SK-N-MC (cell line): ENCODE measurements at regions not wholly inside any gene's neighbourhood (a gene's known extent, or its start where the extent isn't known, plus 50 kb on each side); places are given as distances from the start of the nearest gene placed in this dataset.
A peak's percentile ranks its signal among the peaks of the same experiment; 100 is the strongest.

ENCODE experiments used
- DNase-seq: peaks from one replicate; pipeline ENCODE4 v3.0.0-alpha.2; 2011; ENCODE audit warnings: low read depth, low spot score
- H3K27ac ChIP-seq: fragments of 200-600 bp; sonication (generic); 2 replicates; pipeline ENCODE4 v1.5.1; 2016; ENCODE audit warnings: mixed run types
- H3K36me3 ChIP-seq: fragments of 200-600 bp; sonication (generic); 2 replicates; pipeline ENCODE4 v1.6.1; 2017; ENCODE audit warnings: antibody characterized with exemption, low read length, mixed read lengths; ENCODE audit not compliant: insufficient read depth
- H3K4me3 ChIP-seq: fragments of 200-600 bp; sonication (generic); 2 replicates; pipeline ENCODE4 v1.5.1; 2016
- H3K9ac ChIP-seq: fragments of 200-600 bp; sonication (generic); 2 replicates; pipeline ENCODE4 v1.8.0; 2017; ENCODE audit warnings: mixed run types, mixed read lengths; ENCODE audit not compliant: insufficient read length
- H3K9me3 ChIP-seq: fragments of 200-600 bp; sonication (generic); 2 replicates; pipeline ENCODE4 v1.6.1; 2017; ENCODE audit warnings: low read depth, mild to moderate bottlenecking, antibody characterized with exemption, low read length, moderate library complexity, mixed read lengths
- EZH2 ChIP-seq: fragments of 200-600 bp; sonication (generic); IDR thresholded peaks from one replicate; pipeline ENCODE4 v1.6.1; 2017; ENCODE audit warnings: antibody characterized with exemption
- FOXP2 ChIP-seq: optimal IDR thresholded peaks from 2 replicates; pipeline ENCODE3; 2011; ENCODE audit warnings: mild to moderate bottlenecking, moderate library complexity; ENCODE audit not compliant: insufficient read depth; ENCODE audit errors: extremely low read length, control extremely low read depth
- POLR2AphosphoS5 ChIP-seq: IDR thresholded peaks from 2 replicates; pipeline ENCODE4 v1.6.1; 2012; ENCODE audit warnings: mild to moderate bottlenecking, low read depth, low read length, borderline replicate concordance

- no peak overlapping the region for H3K9ac ChIP-seq
- DNase-seq, result no peak
- H3K36me3 ChIP-seq, result no peaks in the 10 kb centered on the region
- H3K4me3 ChIP-seq, result no peak overlapping the region
- no peak for TF ChIP-seq POLR2AphosphoS5
- TF ChIP-seq FOXP2, result no peak
- no peak for TF ChIP-seq EZH2
- no peaks in the 10 kb centered on the region for H3K9me3 ChIP-seq
- H3K27ac ChIP-seq, result no peak overlapping the region
These were observed 351.5 kb upstream of the DDX53 start for GRCh38 chrX:22648281-22648680.

- no peak overlapping the region for H3K4me3 ChIP-seq
- H3K36me3 ChIP-seq, result no peaks in the 10 kb centered on the region
- DNase-seq, result no peak
- no peaks in the 10 kb centered on the region for H3K9me3 ChIP-seq
- no peak overlapping the region for H3K9ac ChIP-seq
- TF ChIP-seq FOXP2 (no peak), POLR2AphosphoS5 (no peak), EZH2 (no peak)
- no peak overlapping the region for H3K27ac ChIP-seq
These were observed 349.1 kb upstream of the DDX53 start for GRCh38 chrX:22650691-22651090.

GRCh38 chrX:22652596-22652995 is 347.2 kb upstream of the DDX53 start:
- Histone ChIP-seq H3K4me3 (no peak overlapping the region), H3K27ac (no peak overlapping the region), H3K36me3 (no peaks in the 10 kb centered on the region), H3K9me3 (no peaks in the 10 kb centered on the region), H3K9ac (no peak overlapping the region)
- no peak for DNase-seq
- no peak for TF ChIP-seq EZH2
- no peak for TF ChIP-seq FOXP2

- no peak overlapping the region for H3K27ac ChIP-seq
- TF ChIP-seq EZH2, result no peak
- no peak for TF ChIP-seq FOXP2
- TF ChIP-seq POLR2AphosphoS5, result no peak
- no peak overlapping the region for H3K4me3 ChIP-seq
- no peaks in the 10 kb centered on the region for H3K9me3 ChIP-seq
- H3K36me3 ChIP-seq, result no peaks in the 10 kb centered on the region
- DNase-seq, result no peak
- H3K9ac ChIP-seq, result no peak overlapping the region
These were observed 339.0 kb upstream of the DDX53 start for GRCh38 chrX:22660756-22661155.

GRCh38 chrX:22662776-22663175 is 337.0 kb upstream of the DDX53 start:
- Histone ChIP-seq H3K4me3 (no peak overlapping the region), H3K9ac (no peak overlapping the region), H3K36me3 (no peaks in the 10 kb centered on the region), H3K9me3 (no peaks in the 10 kb centered on the region), H3K27ac (no peak overlapping the region)
- DNase-seq, result no peak
- TF ChIP-seq POLR2AphosphoS5 (no peak), FOXP2 (no peak), EZH2 (no peak)

- no peak for DNase-seq
- Histone ChIP-seq H3K9ac (no peak overlapping the region), H3K27ac (no peak overlapping the region), H3K4me3 (no peak overlapping the region), H3K36me3 (no peaks in the 10 kb centered on the region), H3K9me3 (no peaks in the 10 kb centered on the region)
- TF ChIP-seq EZH2, result no peak
- no peak for TF ChIP-seq FOXP2
- TF ChIP-seq POLR2AphosphoS5, result no peak
These were observed 334.9 kb upstream of the DDX53 start for GRCh38 chrX:22664826-22665225.

GRCh38 chrX:22665818-22666217 is 333.9 kb upstream of the DDX53 start:
- Histone ChIP-seq H3K27ac (no peak overlapping the region), H3K4me3 (no peak overlapping the region), H3K9me3 (no peaks in the 10 kb centered on the region), H3K9ac (no peak overlapping the region), H3K36me3 (no peaks in the 10 kb centered on the region)
- TF ChIP-seq EZH2 (no peak), POLR2AphosphoS5 (no peak), FOXP2 (no peak)
- DNase-seq, result no peak

GRCh38 chrX:22666441-22666840 is 333.3 kb upstream of the DDX53 start:
- no peaks in the 10 kb centered on the region for H3K9me3 ChIP-seq
- H3K4me3 ChIP-seq, result no peak overlapping the region
- TF ChIP-seq FOXP2, result no peak
- TF ChIP-seq EZH2, result no peak
- no peak for TF ChIP-seq POLR2AphosphoS5
- H3K36me3 ChIP-seq, result no peaks in the 10 kb centered on the region
- H3K27ac ChIP-seq, result no peak overlapping the region
- H3K9ac ChIP-seq, result no peak overlapping the region
- DNase-seq, result peak; percentile 70

- H3K4me3 ChIP-seq, result no peak overlapping the region
- no peak overlapping the region for H3K9ac ChIP-seq
- DNase-seq, result no peak
- no peaks in the 10 kb centered on the region for H3K9me3 ChIP-seq
- H3K27ac ChIP-seq, result no peak overlapping the region
- TF ChIP-seq EZH2 (no peak), POLR2AphosphoS5 (no peak), FOXP2 (no peak)
- H3K36me3 ChIP-seq, result no peaks in the 10 kb centered on the region
These were observed 324.8 kb upstream of the DDX53 start for GRCh38 chrX:22674932-22675331.

- DNase-seq, result no peak
- Histone ChIP-seq H3K36me3 (no peaks in the 10 kb centered on the region), H3K27ac (no peak overlapping the region), H3K9me3 (no peaks in the 10 kb centered on the region), H3K9ac (no peak overlapping the region), H3K4me3 (no peak overlapping the region)
- no peak for TF ChIP-seq EZH2
- no peak for TF ChIP-seq POLR2AphosphoS5
- TF ChIP-seq FOXP2, result no peak
These were observed 313.6 kb upstream of the DDX53 start for GRCh38 chrX:22686138-22686541.
